GM12891 (cell line): ENCODE measurements at regions not wholly inside any gene's neighbourhood (a gene's known extent, or its start where the extent isn't known, plus 50 kb on each side); places are given as distances from the start of the nearest gene placed in this dataset.

ENCODE experiments used
- PAX5 ChIP-seq: IDR thresholded peaks from 2 replicates; pipeline ENCODE4 v1.6.1; 2011; ENCODE audit warnings: low read length, moderate library complexity, mild to moderate bottlenecking; ENCODE audit not compliant: insufficient read depth, severe bottlenecking
- POLR2A ChIP-seq: IDR thresholded peaks from 2 replicates; pipeline ENCODE4 v1.6.1; 2011; ENCODE audit warnings: low read depth, low read length, control low read depth
- POLR2AphosphoS5 ChIP-seq: IDR thresholded peaks from 2 replicates; pipeline ENCODE4 v1.6.1; 2011; ENCODE audit warnings: low read depth, low read length, control low read depth
- TAF1 ChIP-seq: IDR thresholded peaks from 2 replicates; pipeline ENCODE4 v1.6.1; 2011; ENCODE audit warnings: low read depth, low read length, control low read depth

DNA sequence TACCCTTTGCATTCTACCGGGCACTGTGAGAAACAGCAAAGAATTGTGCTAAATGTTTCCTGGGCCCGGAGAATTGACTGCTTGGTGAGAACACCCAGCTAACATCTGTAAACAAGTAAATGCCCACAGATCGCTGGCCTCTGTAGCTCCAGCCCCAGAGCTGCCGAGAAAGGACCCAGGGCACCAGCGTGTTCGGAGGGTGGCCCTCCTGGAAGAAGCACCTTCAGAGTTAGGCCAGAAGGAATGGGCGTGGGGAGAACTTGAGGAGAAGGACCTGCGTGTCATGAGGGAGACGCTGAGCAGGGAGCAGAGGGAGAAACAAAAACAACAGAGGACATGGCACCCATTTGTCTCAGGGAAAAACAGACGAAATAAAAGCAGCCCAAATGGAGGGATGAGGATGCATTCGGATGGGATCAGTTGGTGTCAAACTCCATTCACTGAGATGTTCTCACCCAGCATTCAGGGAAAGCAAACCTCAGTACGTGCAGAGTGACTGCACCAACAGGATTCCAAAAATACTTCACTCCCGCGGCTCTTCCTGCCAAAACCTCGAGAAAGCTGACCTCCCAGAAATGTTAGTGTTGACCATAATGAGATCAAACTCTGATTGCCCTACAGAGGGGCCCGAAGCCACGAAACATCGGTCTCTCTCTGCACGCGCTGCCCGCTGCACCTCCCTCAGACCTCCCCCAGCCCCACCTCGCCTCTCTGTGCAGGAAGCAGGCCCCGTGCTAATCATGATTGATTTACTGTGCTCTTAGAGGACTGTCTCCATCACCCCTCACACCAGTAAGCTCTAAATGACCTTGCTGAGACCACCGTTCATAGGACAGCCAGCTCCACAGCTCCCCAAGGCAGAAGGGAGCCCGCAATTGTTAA lies 376.3 kb upstream of the SALL3 start:
- TF ChIP-seq POLR2AphosphoS5 (no peak), POLR2A (no peak), TAF1 (no peak), PAX5 (no peak)
